Activated CD8-positive, alpha-beta memory T cell treated with anti-CD3 and anti-CD28 coated beads, Interleukin-2, amount 50 U/mL, for 48 hours (primary cell): ENCODE measurements at regions not wholly inside any gene's neighbourhood (a gene's known extent, or its start where the extent isn't known, plus 50 kb on each side); places are given as distances from the start of the nearest gene placed in this dataset.

Source experiments
- DNase-seq: peaks from one replicate; pipeline ENCODE4 v3.0.0-alpha.2; 2020

GRCh38 chr13:84500016-84500415 lies 617.7 kb upstream of the SLITRK1 start:
- DNase-seq, result no peak

GRCh38 chr13:84497613-84498012 lies 615.3 kb upstream of the SLITRK1 start:
- no peak for DNase-seq

GRCh38 chr13:84491952-84492351 lies 609.7 kb upstream of the SLITRK1 start:
- DNase-seq, result no peak

GRCh38 chr13:84487752-84488151 lies 605.5 kb upstream of the SLITRK1 start:
- DNase-seq, result no peak

- no peak for DNase-seq
These were observed 599.7 kb upstream of the SLITRK1 start for GRCh38 chr13:84481958-84482357.

GRCh38 chr13:84479656-84480055 lies 597.4 kb upstream of the SLITRK1 start:
- DNase-seq, result no peak

GRCh38 chr13:84470528-84470927 lies 588.3 kb upstream of the SLITRK1 start:
- no peak for DNase-seq

GRCh38 chr13:84466461-84466860 lies 584.2 kb upstream of the SLITRK1 start:
- DNase-seq, result no peak

- no peak for DNase-seq
These were observed 578.7 kb upstream of the SLITRK1 start for GRCh38 chr13:84460989-84461388.

- DNase-seq, result no peak
These were observed 573.0 kb upstream of the SLITRK1 start for GRCh38 chr13:84455143-84455905.

GRCh38 chr13:84447640-84447978 lies 565.3 kb upstream of the SLITRK1 start:
- no peak for DNase-seq

- no peak for DNase-seq
These were observed 564.8 kb upstream of the SLITRK1 start for GRCh38 chr13:84446972-84447639.

- no peak for DNase-seq
These were observed 563.5 kb upstream of the SLITRK1 start for GRCh38 chr13:84445776-84446175.

- DNase-seq, result no peak
These were observed 561.2 kb upstream of the SLITRK1 start for GRCh38 chr13:84443463-84443862.

GRCh38 chr13:84439108-84439507 lies 556.8 kb upstream of the SLITRK1 start:
- DNase-seq, result no peak

GRCh38 chr13:84433024-84433423 lies 550.8 kb upstream of the SLITRK1 start:
- no peak for DNase-seq

- no peak for DNase-seq
These were observed 549.4 kb upstream of the SLITRK1 start for GRCh38 chr13:84431646-84432045.

GRCh38 chr13:84430446-84430845 lies 548.2 kb upstream of the SLITRK1 start:
- DNase-seq, result no peak

- DNase-seq, result no peak
These were observed 547.7 kb upstream of the SLITRK1 start for GRCh38 chr13:84430015-84430414.

- DNase-seq, result no peak
These were observed 535.8 kb upstream of the SLITRK1 start for GRCh38 chr13:84418041-84418440.

GRCh38 chr13:84417416-84417815 lies 535.1 kb upstream of the SLITRK1 start:
- no peak for DNase-seq

GRCh38 chr13:84413016-84413415 lies 530.7 kb upstream of the SLITRK1 start:
- DNase-seq, result no peak

- DNase-seq, result no peak
These were observed 523.0 kb upstream of the SLITRK1 start for GRCh38 chr13:84405286-84405685.

GRCh38 chr13:84400706-84401105 lies 518.4 kb upstream of the SLITRK1 start:
- DNase-seq, result no peak
